ENCODE measurements at regions not wholly inside any gene's neighbourhood (a gene's known extent, or its start where the extent isn't known, plus 50 kb on each side); places are given as distances from the start of the nearest gene placed in this dataset.

DNA sequence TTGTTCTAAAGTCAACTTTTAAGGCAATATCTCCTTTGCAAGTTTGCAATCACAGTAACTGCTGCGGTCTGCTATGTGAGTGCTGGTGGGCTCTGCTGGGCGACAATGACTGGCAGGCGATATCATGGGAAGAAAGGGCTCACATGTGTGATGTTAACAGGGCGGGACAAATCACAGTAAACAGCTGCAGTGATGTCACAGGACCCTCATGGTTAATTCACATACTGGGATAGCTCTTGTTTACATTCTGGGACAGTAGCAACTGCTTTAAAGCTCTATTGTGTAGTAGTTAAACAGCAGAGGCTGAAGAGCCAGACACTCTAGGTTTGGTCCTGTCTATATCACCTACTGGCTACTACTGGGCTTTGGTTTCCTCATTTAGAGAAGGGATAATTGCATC lies 257.2 kb upstream of the ASIC2 start:
- Mint-ChIP-seq H3K27ac (no peak overlapping the region), H3K4me1 (no peaks in the 10 kb centered on the region), H3K27me3 (no peaks in the 10 kb centered on the region), H3K4me3 (no peak overlapping the region), H3K9me3 (ENCODE audit: insufficient read depth) (no peaks in the 10 kb centered on the region)
- no peaks in the 10 kb centered on the region for H3K9me3 ChIP-seq (ENCODE audit: control extremely low read depth in 1 of 3, control insufficient read depth in 2 of 3, insufficient read depth in 1 of 3, low read length in 2 of 3)
- no peaks in the 10 kb centered on the region for H3K36me3 ChIP-seq (replicated peaks in 1 of 2; ENCODE audit: control extremely low read depth in 1 of 2, control insufficient read depth in 1 of 2, extremely low read depth in 1 of 2, insufficient read depth in 2 of 2, low read length in 1 of 2)
- CTCF ChIA-PET = no interaction called here
- H3K4me1 ChIP-seq (ENCODE audit: control insufficient read depth in 2 of 2, insufficient read depth in 2 of 2, low read length in 2 of 2) = no peaks in the 10 kb centered on the region
- H3K79me2 ChIP-seq (ENCODE audit: control insufficient read depth, insufficient read depth, low read length) = no peaks in the 10 kb centered on the region
- H3K27me3 ChIP-seq (replicated peaks in 1 of 4; ENCODE audit: control extremely low read depth in 1 of 4, control insufficient read depth in 3 of 4, insufficient read depth in 4 of 4, low read length in 3 of 4) = peaks cover 0 to 3% (median 0%) of the 10 kb centered on the region in 4 experiments
- WGBS (ENCODE audit: insufficient coverage) = 90% methylated on average over 4 of the region's 4 CpGs
- H2AFZ ChIP-seq (ENCODE audit: insufficient read depth, low read depth, low read length, poor library complexity, severe bottlenecking) = no peak overlapping the region
- no peaks in the 10 kb centered on the region for H4K20me1 ChIP-seq (ENCODE audit: control insufficient read depth, insufficient read depth, low read length, poor library complexity, severe bottlenecking)
- no peak overlapping the region for H3K4me3 ChIP-seq (ENCODE audit: control extremely low read depth in 1 of 5, extremely low read depth in 1 of 5, insufficient read depth in 1 of 5, low read depth in 2 of 5, low read length in 4 of 5)
- no peak overlapping the region for H3K27ac ChIP-seq (ENCODE audit: low read length in 2 of 2)
- H3K9ac ChIP-seq (ENCODE audit: low read length) = no peak overlapping the region
- ATAC-seq (ENCODE audit: low read depth) (no peak), DNase-seq (no peak)
- POLR2A ChIA-PET = no interaction called here
- intact Hi-C loops (cut with micrococcal nuclease) = no loop called here
- no peak overlapping the region for H3K4me2 ChIP-seq (replicated peaks; ENCODE audit: low read depth, low read length, poor library complexity, severe bottlenecking)
- no peak for TF ChIP-seq EZH2 (IDR thresholded peaks at IDR 0.05; ENCODE audit: borderline replicate concordance, insufficient read depth, low read depth, low read length, poor library complexity, severe bottlenecking)
- TF ChIP-seq, protein P1, sequence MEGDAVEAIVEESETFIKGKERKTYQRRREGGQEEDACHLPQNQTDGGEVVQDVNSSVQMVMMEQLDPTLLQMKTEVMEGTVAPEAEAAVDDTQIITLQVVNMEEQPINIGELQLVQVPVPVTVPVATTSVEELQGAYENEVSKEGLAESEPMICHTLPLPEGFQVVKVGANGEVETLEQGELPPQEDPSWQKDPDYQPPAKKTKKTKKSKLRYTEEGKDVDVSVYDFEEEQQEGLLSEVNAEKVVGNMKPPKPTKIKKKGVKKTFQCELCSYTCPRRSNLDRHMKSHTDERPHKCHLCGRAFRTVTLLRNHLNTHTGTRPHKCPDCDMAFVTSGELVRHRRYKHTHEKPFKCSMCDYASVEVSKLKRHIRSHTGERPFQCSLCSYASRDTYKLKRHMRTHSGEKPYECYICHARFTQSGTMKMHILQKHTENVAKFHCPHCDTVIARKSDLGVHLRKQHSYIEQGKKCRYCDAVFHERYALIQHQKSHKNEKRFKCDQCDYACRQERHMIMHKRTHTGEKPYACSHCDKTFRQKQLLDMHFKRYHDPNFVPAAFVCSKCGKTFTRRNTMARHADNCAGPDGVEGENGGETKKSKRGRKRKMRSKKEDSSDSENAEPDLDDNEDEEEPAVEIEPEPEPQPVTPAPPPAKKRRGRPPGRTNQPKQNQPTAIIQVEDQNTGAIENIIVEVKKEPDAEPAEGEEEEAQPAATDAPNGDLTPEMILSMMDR (IDR thresholded peaks at IDR 0.05) = no peak

DNA sequence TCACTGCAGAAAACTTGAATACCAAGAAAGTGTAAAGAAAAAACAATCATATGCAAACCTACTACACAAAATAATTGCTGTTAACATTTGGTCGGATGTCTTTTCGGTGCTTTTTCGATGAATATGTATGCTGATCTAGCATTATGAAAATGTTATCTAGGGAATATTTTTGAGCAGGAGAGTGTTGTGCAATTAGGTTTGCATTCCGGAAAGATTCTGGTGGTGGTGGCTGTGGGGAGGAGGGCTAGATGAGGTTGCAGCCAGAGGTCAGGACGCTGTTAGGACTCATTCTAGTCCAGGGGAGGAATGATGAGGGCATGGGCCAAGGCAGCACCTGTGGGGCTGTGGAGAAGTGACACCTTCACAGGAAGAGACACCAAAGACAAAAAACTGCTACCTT lies 258.0 kb upstream of the ASIC2 start:
- H3K36me3 ChIP-seq (replicated peaks in 1 of 2; ENCODE audit: control extremely low read depth in 1 of 2, control insufficient read depth in 1 of 2, extremely low read depth in 1 of 2, insufficient read depth in 2 of 2, low read length in 1 of 2) = no peaks in the 10 kb centered on the region
- no peaks in the 10 kb centered on the region for H3K27me3 Mint-ChIP-seq
- ChIA-PET POLR2A (no interaction called here), CTCF (no interaction called here)
- H2AFZ ChIP-seq (ENCODE audit: insufficient read depth, low read depth, low read length, poor library complexity, severe bottlenecking) = no peak overlapping the region
- no peak overlapping the region for H3K27ac ChIP-seq (ENCODE audit: low read length in 2 of 2)
- no peak overlapping the region for H3K4me3 Mint-ChIP-seq
- intact Hi-C loops (cut with micrococcal nuclease) = no loop called here
- H3K27ac Mint-ChIP-seq = no peak overlapping the region
- H3K4me2 ChIP-seq (replicated peaks; ENCODE audit: low read depth, low read length, poor library complexity, severe bottlenecking) = no peak overlapping the region
- no peaks in the 10 kb centered on the region for H3K9me3 ChIP-seq (ENCODE audit: control extremely low read depth in 1 of 3, control insufficient read depth in 2 of 3, insufficient read depth in 1 of 3, low read length in 2 of 3)
- no peaks in the 10 kb centered on the region for H4K20me1 ChIP-seq (ENCODE audit: control insufficient read depth, insufficient read depth, low read length, poor library complexity, severe bottlenecking)
- 95% methylated on average over 4 of the region's 5 CpGs for WGBS (ENCODE audit: insufficient coverage)
- H3K27me3 ChIP-seq (replicated peaks in 1 of 4; ENCODE audit: control extremely low read depth in 1 of 4, control insufficient read depth in 3 of 4, insufficient read depth in 4 of 4, low read length in 3 of 4) = peaks cover 0 to 3% (median 0%) of the 10 kb centered on the region in 4 experiments
- no peak overlapping the region for H3K4me3 ChIP-seq (ENCODE audit: control extremely low read depth in 1 of 5, extremely low read depth in 1 of 5, insufficient read depth in 1 of 5, low read depth in 2 of 5, low read length in 4 of 5)
- no peaks in the 10 kb centered on the region for H3K4me1 Mint-ChIP-seq
- DNase-seq (no peak), ATAC-seq (ENCODE audit: low read depth) (no peak)
- H3K9ac ChIP-seq (ENCODE audit: low read length) = no peak overlapping the region
- H3K9me3 Mint-ChIP-seq (ENCODE audit: insufficient read depth) = no peaks in the 10 kb centered on the region
- no peaks in the 10 kb centered on the region for H3K4me1 ChIP-seq (ENCODE audit: control insufficient read depth in 2 of 2, insufficient read depth in 2 of 2, low read length in 2 of 2)
- no peak for TF ChIP-seq EZH2 (IDR thresholded peaks at IDR 0.05; ENCODE audit: borderline replicate concordance, insufficient read depth, low read depth, low read length, poor library complexity, severe bottlenecking)
- TF ChIP-seq, protein P1 (IDR thresholded peaks at IDR 0.05) = no peak
- no peaks in the 10 kb centered on the region for H3K79me2 ChIP-seq (ENCODE audit: control insufficient read depth, insufficient read depth, low read length)
